ENCODE measurements at regions not wholly inside any gene's neighbourhood (a gene's known extent, or its start where the extent isn't known, plus 50 kb on each side); places are given as distances from the start of the nearest gene placed in this dataset.

- no peak for DNase-seq (ENCODE audit: low spot score)
Observed at GRCh38 chr18:11553098-11553940, 56.1 kb upstream of the SLC35G4 start.

- DNase-seq (ENCODE audit: low spot score) = no peak
Observed at GRCh38 chr18:11548916-11549551, 60.4 kb upstream of the SLC35G4 start.

GRCh38 chr18:11548396-11548795 lies 61.0 kb upstream of the SLC35G4 start:
- no peak for DNase-seq (ENCODE audit: low spot score)

DNA sequence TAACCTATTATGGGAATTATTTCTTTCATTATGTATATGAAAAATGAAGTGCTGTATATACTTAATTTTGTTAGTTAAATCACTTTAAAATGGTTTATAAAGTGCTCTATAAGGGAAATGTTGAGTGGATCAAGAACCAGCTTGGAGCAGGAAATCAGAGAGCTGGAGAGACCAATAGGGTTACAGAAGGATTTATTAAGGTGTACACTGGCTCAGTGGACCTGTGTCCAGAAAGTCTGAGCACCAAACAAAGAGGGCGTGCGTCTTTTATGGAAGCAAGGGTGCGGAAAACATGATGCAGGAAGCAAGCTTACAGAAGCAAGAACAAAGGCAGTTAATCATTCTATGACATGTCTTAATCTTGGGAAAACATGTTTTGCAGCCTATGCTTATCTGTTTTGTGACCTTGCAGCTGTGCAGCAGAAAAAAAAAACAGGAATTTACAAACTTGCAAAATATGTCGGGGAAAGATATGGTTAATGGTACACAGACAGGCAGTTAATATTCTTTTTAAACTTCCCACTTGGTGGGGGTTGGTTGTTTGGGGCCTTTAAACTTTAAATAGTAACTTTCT lies 65.2 kb upstream of the SLC35G4 start:
- no peak for DNase-seq (ENCODE audit: low spot score)

- DNase-seq (ENCODE audit: low spot score) = no peak
Observed at GRCh38 chr18:11541179-11541578, 68.2 kb upstream of the SLC35G4 start.

- no peak for DNase-seq (ENCODE audit: low spot score)
Observed at GRCh38 chr18:11533942-11534496, 75.4 kb upstream of the SLC35G4 start.

GRCh38 chr18:11533513-11533890 lies 75.9 kb upstream of the SLC35G4 start:
- DNase-seq (ENCODE audit: low spot score) = no peak

- no peak for DNase-seq (ENCODE audit: low spot score)
Observed at GRCh38 chr18:11532758-11533512, 76.5 kb upstream of the SLC35G4 start.

- no peak for DNase-seq (ENCODE audit: low spot score)
Observed at GRCh38 chr18:11529081-11529480, 80.3 kb upstream of the SLC35G4 start.

DNA sequence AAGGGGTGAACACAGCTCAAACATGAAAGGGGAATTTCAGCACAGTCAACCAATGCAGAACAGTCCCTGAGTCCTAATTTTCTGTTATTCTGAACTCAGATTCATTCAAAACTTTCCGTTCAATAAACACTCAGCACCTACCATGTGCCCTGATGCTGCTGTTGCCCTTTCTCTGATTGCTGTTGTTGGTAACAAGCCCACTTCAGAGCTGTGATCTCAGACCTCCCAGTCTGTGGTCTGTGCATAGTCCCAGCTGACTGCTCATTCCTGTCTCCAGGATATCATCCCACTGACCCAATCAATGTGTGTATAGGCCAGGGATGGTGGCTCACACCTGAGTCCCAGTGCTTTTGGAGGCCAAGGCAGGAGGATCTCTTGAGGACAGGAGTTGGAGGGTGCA lies 82.7 kb upstream of the SLC35G4 start:
- no peak for DNase-seq (ENCODE audit: low spot score)

GRCh38 chr18:11523804-11524203 lies 85.6 kb upstream of the SLC35G4 start:
- no peak for DNase-seq (ENCODE audit: low spot score)

GRCh38 chr18:11522992-11523391 lies 86.4 kb upstream of the SLC35G4 start:
- DNase-seq (ENCODE audit: low spot score) = no peak

DNA sequence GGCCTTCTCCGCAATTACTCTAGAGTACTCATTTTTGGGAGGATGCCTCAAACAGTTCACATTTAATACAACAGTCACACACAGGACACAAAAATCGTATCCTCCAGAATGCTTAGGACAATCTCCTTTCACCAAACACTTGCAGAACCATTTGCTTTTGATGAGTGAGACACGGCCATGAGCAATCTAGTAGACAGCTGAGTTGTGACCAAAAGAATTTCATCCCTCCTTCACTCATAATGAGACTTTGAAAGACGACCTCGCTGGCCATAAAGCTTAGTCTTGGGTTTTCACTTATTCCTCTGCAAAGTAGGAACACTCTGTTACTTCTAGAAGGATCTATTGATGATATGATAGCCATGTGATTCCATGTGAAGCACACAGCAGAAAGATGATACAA lies 87.5 kb upstream of the SLC35G4 start:
- no peak for DNase-seq (ENCODE audit: low spot score)

DNA sequence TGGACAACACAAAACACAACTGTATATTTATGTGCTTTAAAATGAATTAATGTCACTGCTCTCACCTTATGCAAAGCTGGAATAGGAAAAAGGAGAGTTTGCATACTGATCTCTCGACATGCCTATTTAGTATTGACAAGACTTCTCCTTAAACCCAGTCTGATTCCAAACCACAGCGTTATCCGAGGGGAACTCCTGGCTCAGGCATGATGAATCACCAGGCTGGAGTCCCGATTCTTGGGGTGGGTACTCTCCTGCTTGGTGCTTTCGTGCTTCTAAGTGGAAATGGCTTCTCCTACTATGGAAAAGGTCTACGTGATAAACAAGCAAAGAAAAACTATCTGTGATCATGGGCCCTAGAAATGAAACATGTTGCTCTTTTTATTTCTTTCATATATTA lies 88.9 kb upstream of the SLC35G4 start:
- no peak for DNase-seq (ENCODE audit: low spot score)

DNA sequence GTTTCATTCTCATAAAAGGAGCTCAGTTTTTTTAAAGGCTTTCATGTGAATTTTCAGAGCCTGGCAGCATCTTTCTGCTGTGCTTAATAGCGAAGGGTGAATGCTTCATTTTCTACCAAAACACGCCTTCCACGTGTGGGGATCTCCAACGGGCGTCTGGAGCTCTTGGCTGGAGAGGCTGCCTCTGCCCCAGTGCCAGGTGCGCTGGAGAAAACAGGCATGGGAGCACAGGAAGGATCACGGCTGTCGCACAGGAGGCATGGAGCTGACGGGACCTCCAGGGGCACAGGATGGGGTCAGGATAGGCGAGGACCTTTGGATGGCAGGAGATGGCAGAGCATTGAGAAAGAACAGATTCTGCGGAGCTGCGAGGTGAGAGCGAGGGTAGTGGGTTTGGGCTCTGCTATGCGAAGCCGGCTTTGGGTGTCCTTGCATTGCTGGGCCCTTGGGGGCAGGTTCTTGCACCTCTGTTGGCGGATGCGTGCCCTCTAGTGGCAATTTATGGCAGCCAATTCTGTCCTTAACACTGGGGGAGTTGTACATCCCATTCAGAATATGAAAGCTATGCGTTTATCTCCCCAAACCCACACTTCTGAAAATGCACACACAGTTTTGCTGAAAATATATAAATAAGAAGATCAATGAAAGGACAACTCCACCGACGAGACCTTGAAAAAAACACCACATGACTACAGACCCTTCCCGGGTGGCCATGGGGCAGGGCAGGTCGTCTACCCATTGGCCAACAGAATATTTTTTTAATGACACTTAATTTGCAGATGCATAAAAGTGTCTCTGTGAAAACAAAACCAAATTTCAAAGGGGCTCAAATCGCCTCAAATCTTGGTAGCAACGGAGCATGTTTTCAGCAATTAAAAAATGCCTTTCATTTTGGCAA lies 90.4 kb upstream of the SLC35G4 start:
- no peak for DNase-seq (ENCODE audit: low spot score)

- DNase-seq (ENCODE audit: low spot score) = no peak
Observed at GRCh38 chr18:11517704-11518103, 91.7 kb upstream of the SLC35G4 start.

- DNase-seq (ENCODE audit: low spot score) = peak; percentile 86
Observed at GRCh38 chr18:11516751-11517503, 92.5 kb upstream of the SLC35G4 start.

- DNase-seq (ENCODE audit: low spot score) = no peak
Observed at GRCh38 chr18:11514267-11514666, 95.1 kb upstream of the SLC35G4 start.

DNA sequence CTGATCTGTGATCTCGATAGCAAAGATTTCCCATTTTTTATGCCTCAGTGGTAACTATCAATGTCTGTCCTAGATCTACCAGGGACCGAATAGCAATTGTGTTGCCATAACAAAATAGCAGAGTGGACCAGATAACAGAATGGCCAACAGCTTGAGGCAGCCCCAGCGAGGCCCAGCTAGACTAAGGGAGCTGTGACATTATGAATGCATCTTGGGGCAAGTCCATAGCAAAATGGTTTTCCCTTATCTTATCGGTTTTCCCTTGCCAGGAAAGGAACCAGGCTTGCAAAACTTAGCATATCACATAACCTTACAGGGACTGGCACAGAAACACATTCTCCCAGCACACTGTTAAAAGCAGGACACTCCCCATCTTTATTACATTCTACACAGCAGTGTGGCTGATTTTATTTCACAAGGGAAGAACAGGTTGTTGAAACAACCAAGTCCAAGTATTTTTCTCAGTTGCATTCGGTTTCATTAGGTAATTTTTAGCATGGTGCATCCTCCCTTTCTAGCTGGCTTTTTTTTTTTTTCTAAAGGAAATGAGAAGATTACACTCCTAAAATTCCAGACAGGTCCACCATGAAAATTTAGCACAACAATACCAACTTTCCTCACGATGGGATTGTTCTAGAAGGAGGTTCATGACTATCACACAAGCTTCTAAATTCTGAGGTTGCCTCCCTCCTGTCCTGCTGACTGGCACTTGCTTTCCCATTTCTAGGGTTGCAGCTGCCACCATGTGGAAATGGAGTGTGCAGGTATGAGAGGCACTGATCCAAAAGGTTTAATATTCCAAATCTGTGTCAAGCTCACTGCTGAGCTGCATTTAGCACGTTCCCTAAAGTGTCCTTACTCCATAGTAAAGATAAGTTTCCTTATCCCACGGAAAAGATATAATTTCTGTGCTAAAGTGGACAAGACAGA lies 97.0 kb upstream of the SLC35G4 start:
- no peak for DNase-seq (ENCODE audit: low spot score)
